Pancreas (tissue), 10 donors: ENCODE measurements at regions not wholly inside any gene's neighbourhood (a gene's known extent, or its start where the extent isn't known, plus 50 kb on each side); places are given as distances from the start of the nearest gene placed in this dataset.

Experiments used
- ATAC-seq, 4 donors: fragments of 200-7000 bp; cut with Tn5 transposase; one replicate each; pipeline versions ENCODE4 v1.8.0 to v1.9.1; 2020; ENCODE audit warnings: mild to moderate bottlenecking in 4 of 4, moderate library complexity in 4 of 4
- DNase-seq, 6 donors: peaks; one replicate each; pipeline ENCODE4 v3.0.0-alpha.2; 2020
- FAIRE-seq: peaks from 2 replicates; lab custom pipeline; 2012; peaks lifted over from hg19 to GRCh38; lab: Jason Lieb, UNC
- H3K27ac ChIP-seq, 4 donors: fragments of 200-600 bp; sonication (generic); 1 replicate in 3 of 4; 2 replicates in 1 of 4; pipeline versions ENCODE4 v1.5.0 to v1.8.0; 2020
- H3K27me3 ChIP-seq, 4 donors: fragments of 200-600 bp; one replicate each; pipeline ENCODE4 v1.8.0; 2021
- H3K36me3 ChIP-seq, 3 donors: fragments of 200-600 bp; sonication (generic) in 1 of 3; one replicate each; pipeline versions ENCODE4 v1.5.0 to v1.8.0; 2020 to 2021
- H3K4me1 ChIP-seq, 3 donors: fragments of 200-600 bp; one replicate each; pipeline ENCODE4 v1.8.0; 2021
- H3K4me3 ChIP-seq, 4 donors: fragments of 200-600 bp; sonication (generic) in 2 of 4; one replicate each; pipeline versions ENCODE4 v1.5.0 to v1.8.0; 2020 to 2021
- H3K9me3 ChIP-seq, 4 donors: fragments of 200-600 bp; one replicate each; pipeline ENCODE4 v1.8.0; 2021
- WGBS, 2 donors: extraction: QIAGEN DNeasy Blood & Tissue Kit; methylation state at CpG; one replicate each; pipeline ENCODE4 v1.1.7; 2013; 5-methylcytosine and 5-hydroxymethylcytosine counted together
- intact Hi-C, 3 donors: fragments of 100-400 bp; cut with DNase I; formaldehyde crosslinking; loops; one replicate each; pipeline versions ENCODE4 v1.11.1 to v1.14.2; 2022
- TF ChIP-seq, protein P1 (sequence below), 4 donors: fragments of 200-600 bp; sonication (generic) in 3 of 4; IDR thresholded peaks; one replicate each; pipeline versions ENCODE4 v1.5.0 to v1.8.0; 2021; ENCODE audit warnings: antibody characterized with exemption in 4 of 4
- donor health status: healthy with polysubstance abuse.
- donor health status: DM: no; HTN: no; CAD: no; lungs with moderate emphysema.
- donor health status: DM: no; HTN: no; CAD: no.
- donor health status: control.
- donor health status: control.
- donor health status: Bipolar disorder and iron deficiency.
- donor health status: DM: yes; HTN: yes; CAD: no.
- donor health status: DM: no; HTN: no; CAD: no.
- donor health status: DM: no; HTN: no; CAD: no.
- donor health status: DM: yes; HTN: yes; CAD: no.

DNA sequence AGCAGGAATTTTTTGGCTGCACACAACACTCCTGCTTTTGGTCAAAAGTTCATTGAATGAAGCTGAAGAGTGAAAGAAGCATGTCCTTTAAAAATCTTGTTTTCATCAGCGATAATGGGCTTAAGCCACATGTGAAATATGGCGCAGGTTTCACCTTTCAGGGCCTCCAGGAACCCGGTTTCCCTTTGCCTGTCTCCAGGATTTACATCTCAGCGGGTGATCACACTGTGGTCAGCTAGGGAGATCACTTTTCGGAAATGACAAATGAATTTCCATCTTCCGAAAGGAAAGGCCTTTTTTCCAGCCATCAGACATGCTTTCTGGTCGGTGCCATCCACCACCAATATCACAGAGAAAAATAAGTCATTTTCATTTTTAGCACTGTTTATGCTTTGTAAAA is 727.1 kb upstream of the TBX3 start:
- FAIRE-seq: no peak

GRCh38 chr12:115408642-115409041 is 724.7 kb upstream of the TBX3 start:
- intact Hi-C loops: no loop called here
- TF ChIP-seq, protein P1, sequence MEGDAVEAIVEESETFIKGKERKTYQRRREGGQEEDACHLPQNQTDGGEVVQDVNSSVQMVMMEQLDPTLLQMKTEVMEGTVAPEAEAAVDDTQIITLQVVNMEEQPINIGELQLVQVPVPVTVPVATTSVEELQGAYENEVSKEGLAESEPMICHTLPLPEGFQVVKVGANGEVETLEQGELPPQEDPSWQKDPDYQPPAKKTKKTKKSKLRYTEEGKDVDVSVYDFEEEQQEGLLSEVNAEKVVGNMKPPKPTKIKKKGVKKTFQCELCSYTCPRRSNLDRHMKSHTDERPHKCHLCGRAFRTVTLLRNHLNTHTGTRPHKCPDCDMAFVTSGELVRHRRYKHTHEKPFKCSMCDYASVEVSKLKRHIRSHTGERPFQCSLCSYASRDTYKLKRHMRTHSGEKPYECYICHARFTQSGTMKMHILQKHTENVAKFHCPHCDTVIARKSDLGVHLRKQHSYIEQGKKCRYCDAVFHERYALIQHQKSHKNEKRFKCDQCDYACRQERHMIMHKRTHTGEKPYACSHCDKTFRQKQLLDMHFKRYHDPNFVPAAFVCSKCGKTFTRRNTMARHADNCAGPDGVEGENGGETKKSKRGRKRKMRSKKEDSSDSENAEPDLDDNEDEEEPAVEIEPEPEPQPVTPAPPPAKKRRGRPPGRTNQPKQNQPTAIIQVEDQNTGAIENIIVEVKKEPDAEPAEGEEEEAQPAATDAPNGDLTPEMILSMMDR (IDR thresholded peaks at IDR 0.05): no peak
- Histone ChIP-seq H3K4me3 (no peak overlapping the region), H3K27ac (no peak overlapping the region), H3K9me3 (no peaks in the 10 kb centered on the region), H3K4me1 (no peaks in the 10 kb centered on the region), H3K36me3 (no peaks in the 10 kb centered on the region), H3K27me3 (peaks cover 0 to 6% (median 0%) of the 10 kb centered on the region in 4 donors)
- DNase-seq (no peak), FAIRE-seq (no peak), ATAC-seq (no peak)
- 69 to 88% methylated on average over 3 of the region's 3 CpGs for WGBS, 2 donors

More for the DNA sequence above, 727.1 kb upstream of the TBX3 start:
- 58 to 61% methylated on average over 7 of the region's 7 CpGs for WGBS, 2 donors
- no peaks in the 10 kb centered on the region for H3K4me1 ChIP-seq
- H3K27me3 ChIP-seq: peaks cover 0 to 6% (median 0%) of the 10 kb centered on the region in 4 donors
- H3K27ac ChIP-seq: no peak overlapping the region
- TF ChIP-seq, protein P1 (IDR thresholded peaks at IDR 0.05): no peak
- H3K9me3 ChIP-seq: no peaks in the 10 kb centered on the region
- DNase-seq (no peak), ATAC-seq (no peak)
- no peak overlapping the region for H3K4me3 ChIP-seq
- H3K36me3 ChIP-seq: no peaks in the 10 kb centered on the region
- intact Hi-C loops: no loop called here

GRCh38 chr12:115407723-115408122 is 723.7 kb upstream of the TBX3 start:
- no peak for FAIRE-seq
- Histone ChIP-seq H3K9me3 (no peaks in the 10 kb centered on the region), H3K27ac (no peak overlapping the region), H3K4me1 (no peaks in the 10 kb centered on the region), H3K27me3 (peaks cover 0 to 6% (median 0%) of the 10 kb centered on the region in 4 donors), H3K4me3 (no peak overlapping the region), H3K36me3 (no peaks in the 10 kb centered on the region)
- no peak for DNase-seq
- no peak for ATAC-seq
- TF ChIP-seq, protein P1 (IDR thresholded peaks at IDR 0.05): no peak
- intact Hi-C loops: no loop called here

DNA sequence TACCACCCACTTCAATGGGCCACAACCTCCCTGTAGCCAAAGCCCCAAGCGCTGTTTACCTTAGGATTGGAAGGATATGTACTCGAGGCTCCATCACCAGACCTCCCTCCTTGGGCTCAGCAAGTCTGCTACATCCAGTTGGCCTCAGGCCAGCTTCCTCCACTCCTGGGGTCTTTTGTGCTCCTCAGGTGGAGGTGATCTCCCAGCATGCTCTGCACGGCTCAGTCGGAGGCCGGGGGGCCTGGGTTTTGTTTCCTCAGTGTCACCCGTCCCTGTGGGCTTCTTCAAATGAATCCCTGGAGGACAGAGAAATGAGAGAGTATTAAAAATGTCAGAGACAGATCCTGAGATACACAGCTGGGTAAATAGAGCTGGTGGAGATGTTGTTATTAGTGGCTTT is 723.1 kb upstream of the TBX3 start:
- TF ChIP-seq, protein P1 (IDR thresholded peaks at IDR 0.05): no peak
- 41 to 45% methylated on average over 6 of the region's 6 CpGs for WGBS, 2 donors
- ATAC-seq: no peak
- H3K27me3 ChIP-seq: peaks cover 0 to 6% (median 0%) of the 10 kb centered on the region in 4 donors
- intact Hi-C loops: no loop called here
- peak in 1 of 6 donors; percentile 18 for DNase-seq
- H3K4me3 ChIP-seq: no peak overlapping the region
- no peaks in the 10 kb centered on the region for H3K4me1 ChIP-seq
- no peak for FAIRE-seq
- H3K36me3 ChIP-seq: no peaks in the 10 kb centered on the region
- no peak overlapping the region for H3K27ac ChIP-seq
- no peaks in the 10 kb centered on the region for H3K9me3 ChIP-seq

GRCh38 chr12:115405471-115405860 is 721.5 kb upstream of the TBX3 start:
- H3K36me3 ChIP-seq: no peaks in the 10 kb centered on the region
- intact Hi-C loops: no loop called here
- ATAC-seq (no peak), FAIRE-seq (no peak), DNase-seq (no peak)
- no peak overlapping the region for H3K4me3 ChIP-seq
- H3K27ac ChIP-seq: no peak overlapping the region
- H3K4me1 ChIP-seq: no peaks in the 10 kb centered on the region
- TF ChIP-seq, protein P1 (IDR thresholded peaks at IDR 0.05): no peak
- H3K27me3 ChIP-seq: peaks cover 0 to 6% (median 0%) of the 10 kb centered on the region in 4 donors
- no peaks in the 10 kb centered on the region for H3K9me3 ChIP-seq
- WGBS, 2 donors: 63 to 72% methylated on average over 4 of the region's 4 CpGs
